GM21360 (cell line): ENCODE measurements at regions not wholly inside any gene's neighbourhood (a gene's known extent, or its start where the extent isn't known, plus 50 kb on each side); places are given as distances from the start of the nearest gene placed in this dataset.

ENCODE experiments used
- ATAC-seq: cut with Tn5 transposase; IDR thresholded peaks from one replicate; pipeline ENCODE4 v1.9.1; 2021; ENCODE audit warnings: mild to moderate bottlenecking, moderate library complexity; ENCODE audit not compliant: unreplicated experiment

DNA sequence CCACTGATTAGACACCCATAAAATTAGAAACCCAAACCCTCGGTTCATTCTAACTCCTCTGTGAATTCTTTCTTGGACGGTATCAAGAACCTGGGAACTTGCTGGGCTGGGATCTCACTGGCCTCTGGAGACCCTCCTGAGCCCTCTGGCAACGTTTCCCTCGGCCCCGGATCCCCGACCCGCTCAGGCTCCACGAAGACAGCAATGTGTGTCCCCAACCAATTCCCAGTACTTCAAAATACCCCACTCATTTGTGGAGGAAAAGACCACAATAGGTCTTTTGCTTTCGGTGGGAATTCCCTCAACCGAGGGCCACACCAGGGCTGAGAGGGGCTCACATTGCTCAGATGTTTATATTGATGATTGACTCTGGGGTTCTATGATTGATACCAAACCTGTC is 117.9 kb upstream of the PRR20G start:
- no peak for ATAC-seq

DNA sequence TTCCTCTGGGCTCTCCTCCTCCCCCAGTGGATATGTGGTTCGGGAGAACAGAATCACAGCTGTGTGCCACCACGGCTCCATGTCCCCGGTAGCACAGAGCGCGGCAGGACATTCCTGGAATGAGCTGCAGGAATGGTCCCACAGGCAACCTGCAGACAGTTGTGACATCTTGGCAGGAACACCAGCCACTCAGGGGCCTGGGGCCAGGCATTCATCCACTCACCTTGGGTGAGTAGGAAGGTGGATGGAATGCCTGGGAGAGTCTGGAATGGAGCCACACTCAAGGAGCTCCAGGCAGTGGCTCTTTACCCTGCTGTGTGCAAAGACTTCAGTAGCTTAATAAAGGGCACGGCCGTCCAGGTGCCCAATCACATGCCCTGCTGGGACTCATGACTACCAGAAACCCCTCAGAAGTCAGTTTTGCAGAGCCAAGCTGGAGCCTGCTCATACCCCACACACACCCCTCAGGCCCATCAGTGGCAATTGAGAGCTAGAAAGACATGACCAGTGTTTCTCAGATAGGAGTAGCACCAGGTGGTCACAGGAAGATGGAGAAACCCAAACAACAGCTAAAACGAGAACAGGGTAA is 117.3 kb upstream of the PRR20G start:
- ATAC-seq: no peak

DNA sequence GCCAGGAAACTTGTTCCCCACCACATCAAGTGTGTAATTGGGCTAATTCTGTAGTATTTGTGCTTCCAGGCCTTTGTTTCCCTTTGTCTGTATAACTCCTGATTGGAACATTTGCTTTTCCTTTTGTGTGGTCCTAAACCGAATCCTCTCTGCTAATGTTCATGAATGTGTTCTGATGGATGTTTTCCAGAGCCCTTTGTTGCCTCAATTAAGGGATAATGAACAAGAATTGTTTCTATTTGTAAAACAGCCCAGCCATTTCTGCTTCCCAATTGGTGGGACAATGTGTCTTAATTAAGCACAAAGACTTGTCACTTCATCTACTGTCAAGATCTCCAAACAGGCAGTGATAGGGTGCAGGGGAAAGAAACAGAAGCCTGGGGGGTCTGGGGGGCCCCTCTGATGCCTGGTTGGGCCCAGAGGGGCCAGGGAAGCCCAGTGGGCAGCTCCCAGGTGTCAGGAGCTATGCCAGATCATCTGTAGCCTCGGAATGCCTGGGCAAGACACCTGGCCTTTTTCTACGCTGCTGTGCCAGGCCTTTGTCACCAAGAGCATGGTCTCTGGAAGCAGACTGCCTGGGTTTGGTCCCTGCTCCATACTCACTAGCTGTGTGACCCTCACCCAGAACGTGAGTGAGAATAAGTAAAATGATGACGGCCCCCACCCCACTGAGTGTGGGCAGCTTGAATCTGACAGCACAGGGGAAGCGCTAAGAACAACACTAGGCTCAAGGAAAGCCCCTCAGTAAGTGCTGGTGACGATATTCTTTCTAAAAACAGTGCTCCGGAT is 116.6 kb upstream of the PRR20G start:
- no peak for ATAC-seq

DNA sequence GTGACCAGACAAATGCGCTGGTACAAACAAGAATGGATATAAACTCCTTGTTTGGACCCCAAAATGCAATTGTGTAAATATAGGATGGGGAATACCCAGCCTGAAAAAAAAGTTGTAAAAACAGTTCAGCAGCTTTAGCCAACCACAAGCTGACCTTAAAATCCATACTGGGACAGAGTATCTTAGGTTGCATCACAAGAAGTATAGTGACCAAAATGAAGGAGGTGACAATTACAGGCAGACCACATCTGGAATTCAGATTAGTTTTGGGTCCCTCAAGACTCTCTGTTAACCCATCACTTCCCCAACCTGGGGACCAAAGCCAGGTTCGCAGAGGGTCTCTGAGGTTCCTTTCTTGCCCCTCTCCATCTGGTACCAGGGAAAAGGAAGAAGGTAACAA is 115.9 kb upstream of the PRR20G start:
- no peak for ATAC-seq

DNA sequence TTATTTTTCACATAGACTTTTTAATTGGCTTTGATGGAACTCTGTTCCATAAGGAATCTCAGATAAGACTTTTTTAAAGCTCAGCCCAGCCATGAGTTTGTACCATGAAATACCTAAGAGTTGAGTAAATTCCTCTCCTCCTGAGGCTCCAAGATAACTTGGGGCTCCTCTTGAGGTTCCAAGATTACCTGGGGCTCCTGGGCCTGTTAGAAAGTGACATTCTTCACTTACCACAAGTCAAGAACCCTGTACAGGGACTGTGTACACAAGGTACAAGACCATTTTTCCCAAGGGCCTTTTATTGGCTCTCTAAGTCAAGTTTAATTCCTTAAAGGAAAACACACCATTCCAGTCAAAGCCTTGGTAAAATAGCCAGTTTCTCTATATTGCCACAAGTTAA is 111.3 kb upstream of the PRR20G start:
- no peak for ATAC-seq

DNA sequence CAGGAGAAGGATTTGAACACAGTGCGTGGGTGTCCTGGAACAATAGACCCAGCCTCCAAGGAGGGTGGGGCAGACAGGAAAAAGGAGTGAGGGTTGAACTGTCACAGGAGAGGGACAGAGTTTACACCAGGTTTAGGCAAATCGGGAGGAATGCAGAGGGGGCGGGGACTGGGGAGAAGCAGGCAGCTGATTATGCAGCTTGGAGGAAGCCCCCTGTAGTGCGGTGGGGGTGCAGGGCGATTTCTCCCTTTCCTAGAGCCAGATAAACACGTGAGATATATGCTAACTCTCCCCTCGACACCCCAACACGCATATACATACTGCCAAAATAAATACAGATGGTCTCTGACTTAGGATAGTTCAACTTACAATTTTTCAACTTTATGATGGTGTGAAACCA is 108.6 kb upstream of the PRR20G start:
- no peak for ATAC-seq

DNA sequence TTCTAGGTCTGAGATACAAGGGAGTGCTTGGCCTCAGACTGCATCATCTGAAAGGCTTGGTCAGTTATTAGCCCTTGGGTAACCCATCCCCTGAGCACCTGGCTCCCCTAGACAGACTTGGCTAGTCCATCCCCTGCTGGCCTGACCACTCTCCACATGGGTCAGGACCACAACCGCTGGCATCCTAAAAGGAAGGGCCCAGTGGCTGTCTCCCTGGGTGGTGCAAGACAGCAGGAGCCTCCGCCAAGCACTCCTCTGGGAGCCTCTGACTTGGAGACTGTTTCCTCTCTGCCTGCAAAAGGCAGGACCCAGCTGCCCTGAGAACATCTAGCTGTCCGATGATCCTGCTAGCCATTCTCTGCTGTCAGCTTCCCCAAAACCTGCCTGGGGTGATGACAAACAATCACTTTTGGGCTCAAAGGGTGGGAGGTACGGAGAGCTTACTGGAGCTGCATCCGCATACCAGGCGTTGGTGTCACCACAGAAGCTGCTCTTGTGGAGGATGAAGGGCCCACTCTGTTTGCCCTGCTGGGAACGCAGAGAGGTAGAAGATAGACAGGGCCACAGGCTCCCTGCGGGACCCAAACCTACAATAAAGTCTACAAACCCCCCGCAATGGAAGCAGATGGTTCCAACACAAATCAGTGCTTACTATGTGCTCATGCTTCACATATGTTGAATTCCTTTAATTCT is 108.0 kb upstream of the PRR20G start:
- ATAC-seq: no peak

DNA sequence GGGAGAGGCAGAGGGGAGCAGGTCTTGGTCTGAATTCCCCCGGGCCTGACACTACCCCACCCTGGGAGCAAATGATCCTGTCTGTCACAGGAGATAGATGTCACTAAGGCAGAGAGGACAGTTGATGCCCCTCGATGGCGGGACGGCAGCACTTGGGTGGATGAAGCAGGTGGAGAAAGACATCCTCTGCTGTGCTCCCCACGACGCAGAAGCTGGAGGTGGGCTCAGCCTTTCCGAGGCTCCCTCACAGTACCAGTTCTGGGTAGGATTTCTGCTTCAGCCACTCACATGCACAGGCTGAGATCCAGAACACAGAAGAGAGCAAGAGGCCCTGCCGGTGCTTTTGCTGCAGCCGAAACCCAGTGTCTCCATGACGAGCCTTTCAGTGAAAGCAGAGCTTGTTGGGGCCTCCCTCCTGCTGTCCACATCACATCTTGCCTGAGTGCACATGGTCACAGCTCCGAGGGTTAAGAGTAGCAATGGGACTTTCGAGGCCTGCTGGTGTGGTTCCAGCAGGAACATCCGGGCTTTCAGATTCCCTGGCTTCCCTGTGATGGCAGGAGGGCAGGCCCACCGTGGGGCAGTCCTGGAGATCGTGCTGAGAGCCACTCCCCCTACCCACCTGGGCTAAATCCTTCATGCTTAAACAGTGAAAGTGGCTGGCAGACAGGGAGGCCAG is 107.3 kb upstream of the PRR20G start:
- no peak for ATAC-seq

DNA sequence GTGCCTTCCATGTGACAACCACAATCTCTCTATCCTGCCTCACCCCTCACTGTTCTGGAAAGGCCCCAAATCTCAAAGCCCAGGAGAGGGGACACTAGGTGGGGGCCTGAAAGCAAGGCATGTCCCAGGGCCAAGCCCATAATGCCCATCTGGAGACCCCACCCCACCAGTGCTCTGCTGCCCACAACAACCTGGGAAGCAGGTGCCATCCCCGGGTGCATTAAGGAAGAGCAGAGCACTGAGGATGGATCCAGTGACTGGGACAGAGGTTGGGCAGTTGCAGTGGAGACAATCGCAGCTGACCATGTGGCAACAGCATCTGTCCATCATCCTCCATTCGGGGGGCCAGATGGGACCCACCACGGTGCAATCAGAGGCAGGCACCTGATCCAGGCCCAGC is 106.2 kb upstream of the PRR20G start:
- ATAC-seq: no peak

DNA sequence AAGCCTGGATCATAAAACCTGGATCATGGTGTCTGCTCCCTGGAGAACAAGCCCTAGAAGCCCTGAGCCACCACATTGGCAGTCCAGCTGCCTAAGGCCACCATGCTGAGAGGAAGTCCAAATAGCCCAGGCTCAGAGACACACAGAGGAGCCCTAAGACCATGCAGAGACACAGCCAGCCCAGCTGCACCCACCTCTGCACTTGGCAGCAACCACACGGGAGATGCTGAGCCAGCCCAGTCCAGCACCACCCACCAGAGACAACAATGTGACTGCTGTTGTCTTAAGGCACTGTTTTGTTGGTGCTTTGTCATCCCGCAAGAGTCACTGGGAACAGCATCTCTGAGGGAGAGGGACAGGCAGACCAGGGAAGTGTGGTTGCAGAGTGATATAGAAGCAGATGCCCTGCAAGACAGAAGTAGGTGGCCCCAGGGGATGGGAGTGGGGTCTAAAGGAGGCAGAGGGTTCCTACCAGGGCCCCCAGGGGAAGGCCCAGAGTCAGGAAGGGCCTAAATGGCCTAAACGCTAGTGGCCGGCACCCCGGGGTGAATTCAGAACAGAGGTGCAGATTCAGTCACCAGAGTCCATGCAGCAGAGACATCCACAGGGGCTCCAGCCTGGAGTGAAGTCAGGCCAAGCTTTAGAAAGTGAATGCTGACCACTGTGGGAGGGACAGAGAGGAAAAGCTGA is 105.4 kb upstream of the PRR20G start:
- ATAC-seq: no peak

DNA sequence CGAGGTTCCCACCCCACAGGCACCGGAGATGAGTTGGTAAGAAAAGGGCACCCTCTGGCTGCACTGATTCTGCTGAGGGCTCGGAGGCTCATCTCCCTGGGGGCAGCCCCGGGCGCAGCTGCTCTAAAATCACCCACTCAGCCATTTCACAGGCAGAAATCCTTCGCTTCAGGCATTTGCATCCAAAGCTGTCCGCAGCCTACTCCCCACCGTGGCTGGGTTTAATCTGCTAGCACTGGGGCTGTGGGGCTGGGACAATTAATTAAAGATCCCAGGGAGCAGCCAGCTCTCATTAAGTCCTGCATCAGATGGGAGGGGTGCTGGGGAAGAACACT is 104.3 kb upstream of the PRR20G start:
- no peak for ATAC-seq

DNA sequence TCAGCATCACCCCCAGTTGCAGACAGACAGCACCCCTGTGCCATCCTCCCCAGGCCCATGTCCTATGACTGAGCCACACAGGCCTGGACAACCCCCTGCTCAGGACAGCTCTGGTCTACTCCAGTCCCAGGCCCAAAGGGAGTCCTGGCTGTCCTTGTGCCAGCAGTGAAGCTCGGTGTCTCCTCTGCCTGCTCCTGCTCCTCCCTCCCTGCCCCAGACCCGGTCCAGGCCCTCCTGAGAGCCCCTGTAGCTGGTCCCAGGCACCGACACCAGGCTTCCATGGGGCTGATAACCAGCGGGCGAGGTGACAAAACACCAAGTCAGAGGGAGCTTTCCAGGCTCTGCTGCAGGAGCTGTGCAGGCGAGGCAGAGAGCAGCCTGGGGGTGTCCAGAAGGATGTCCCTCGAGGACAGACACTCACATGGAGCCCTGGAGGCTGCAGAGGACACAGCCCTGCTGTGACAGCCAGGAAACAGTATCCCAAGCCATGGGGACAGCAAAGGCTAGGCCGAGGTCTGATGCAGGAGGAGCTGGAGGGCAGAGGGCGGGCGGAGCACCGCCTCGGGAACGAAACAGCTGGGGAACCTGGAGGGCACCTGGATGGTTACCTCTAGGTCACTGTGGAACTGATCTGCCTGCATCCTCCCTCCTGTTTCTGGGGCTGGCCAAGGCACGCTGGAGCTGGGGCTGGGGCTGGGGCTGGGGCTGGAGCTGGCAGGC is 103.8 kb upstream of the PRR20G start:
- ATAC-seq: no peak

DNA sequence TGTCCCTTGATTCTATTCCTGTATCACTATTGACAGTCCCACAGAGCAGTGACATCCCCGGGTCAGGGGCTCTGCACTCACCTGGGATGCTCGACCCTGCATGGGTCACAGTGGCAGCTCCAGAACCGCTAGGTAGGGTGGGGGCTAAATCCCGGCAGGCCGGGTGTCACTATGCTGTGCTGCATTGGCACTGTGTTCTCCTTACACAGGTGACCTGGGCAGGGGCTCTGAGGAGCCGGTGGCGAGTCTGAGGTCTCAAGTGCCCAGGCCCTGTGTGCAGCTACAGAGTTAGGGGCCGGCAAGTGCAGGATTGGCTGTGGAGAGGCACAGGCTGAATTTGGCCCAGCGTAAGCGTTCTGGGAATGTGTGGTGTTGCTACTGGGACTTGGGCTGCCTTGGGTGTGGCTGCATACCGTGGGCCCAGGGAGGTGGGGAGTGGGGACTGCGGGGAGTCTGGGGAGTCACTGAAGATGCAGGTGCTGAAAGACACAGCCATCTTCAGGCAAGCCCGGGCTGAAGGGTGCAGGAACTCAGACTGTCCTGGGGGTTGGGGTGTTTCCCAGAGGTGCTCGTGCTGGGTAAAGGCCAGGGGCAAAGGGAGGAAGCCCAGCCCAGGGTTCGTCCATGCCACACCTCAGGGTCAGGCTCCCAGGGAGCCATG is 102.6 kb upstream of the PRR20G start:
- no peak for ATAC-seq

DNA sequence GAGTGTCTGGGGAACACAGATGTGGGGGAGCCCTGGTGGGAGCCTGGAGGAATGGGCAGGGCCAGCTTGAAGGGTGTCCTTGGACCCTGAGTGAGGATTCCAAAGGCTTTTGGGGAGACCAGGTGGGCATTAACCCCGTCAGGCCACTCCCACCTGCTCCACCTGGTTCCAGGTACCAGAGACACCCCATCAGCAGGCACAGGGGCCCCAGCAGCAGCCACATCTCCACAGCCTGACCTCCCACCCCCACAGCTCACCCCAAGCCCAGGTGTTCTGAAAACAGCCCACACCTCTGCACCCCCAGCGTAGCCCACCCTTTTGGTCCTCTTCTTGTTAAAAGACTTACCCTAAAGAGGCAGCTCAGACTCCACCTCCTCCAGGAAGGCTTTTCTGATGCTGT is 102.1 kb upstream of the PRR20G start:
- ATAC-seq: no peak

DNA sequence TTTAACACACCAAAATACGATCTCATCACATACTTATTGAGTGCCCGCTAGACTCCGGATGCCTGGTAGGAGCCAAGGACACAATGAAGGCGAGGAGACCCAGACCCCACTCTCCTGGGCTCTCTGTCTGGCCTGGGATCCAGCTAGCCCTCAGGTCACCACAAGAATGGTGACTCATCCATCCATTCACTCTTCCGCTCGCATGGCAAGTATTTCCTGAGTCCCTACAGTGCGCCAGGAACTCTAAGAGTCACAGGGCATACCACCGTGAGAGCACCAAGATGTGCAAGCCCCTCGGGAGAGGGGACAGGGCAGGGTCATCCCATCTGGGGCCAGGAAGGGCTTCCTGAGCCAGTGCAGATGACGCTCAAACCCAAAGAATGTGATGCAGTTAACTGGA is 101.6 kb upstream of the PRR20G start:
- ATAC-seq: no peak

DNA sequence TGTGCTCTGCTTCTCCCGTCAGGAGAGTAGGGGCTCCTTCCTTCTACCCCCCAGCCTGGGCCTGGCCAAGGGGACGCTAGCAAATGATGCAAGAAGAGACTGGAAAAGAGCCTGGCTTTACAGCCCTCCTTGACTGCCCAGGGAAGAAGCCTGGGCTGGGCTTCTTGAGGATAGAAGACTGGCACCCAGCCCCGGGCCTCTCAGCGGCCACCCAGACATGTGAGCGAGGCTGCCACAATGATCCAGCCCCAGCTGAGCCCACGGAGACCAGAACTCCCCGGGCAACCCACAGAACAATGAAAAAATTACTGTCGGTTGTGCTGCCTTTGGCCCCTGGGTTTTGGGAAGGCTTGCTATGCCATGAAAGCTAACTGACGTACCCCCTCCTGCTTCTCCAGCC is 100.6 kb upstream of the PRR20G start:
- ATAC-seq: no peak

DNA sequence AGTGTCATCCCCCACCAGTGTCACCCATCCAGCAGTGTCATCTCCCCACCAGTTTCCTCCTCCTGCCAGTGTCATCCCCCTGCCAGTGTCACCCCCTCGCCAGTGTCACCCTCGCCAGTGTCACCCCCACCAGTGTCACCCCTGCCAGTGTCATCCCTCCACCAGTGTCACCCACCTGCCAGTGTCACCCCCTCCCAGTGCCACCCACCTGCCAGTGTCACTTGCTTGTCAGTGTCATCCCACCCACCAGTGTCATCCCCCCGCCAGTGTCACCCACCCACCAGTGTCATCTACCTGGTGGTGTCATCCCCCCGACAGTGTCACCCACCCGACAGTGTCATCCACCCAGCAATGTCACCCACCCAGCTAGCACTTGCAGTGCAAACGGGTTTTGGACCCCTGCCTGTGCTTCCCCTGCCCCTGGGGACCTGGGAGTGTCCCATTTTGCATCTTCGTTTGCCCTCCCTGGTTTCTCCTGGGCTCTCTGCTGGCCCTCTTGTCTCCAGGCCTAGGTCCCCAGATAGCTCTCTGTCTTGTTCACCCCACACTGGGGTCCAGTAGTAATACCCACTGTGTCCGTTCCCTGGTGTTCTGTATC is 99.8 kb upstream of the PRR20G start:
- no peak for ATAC-seq

DNA sequence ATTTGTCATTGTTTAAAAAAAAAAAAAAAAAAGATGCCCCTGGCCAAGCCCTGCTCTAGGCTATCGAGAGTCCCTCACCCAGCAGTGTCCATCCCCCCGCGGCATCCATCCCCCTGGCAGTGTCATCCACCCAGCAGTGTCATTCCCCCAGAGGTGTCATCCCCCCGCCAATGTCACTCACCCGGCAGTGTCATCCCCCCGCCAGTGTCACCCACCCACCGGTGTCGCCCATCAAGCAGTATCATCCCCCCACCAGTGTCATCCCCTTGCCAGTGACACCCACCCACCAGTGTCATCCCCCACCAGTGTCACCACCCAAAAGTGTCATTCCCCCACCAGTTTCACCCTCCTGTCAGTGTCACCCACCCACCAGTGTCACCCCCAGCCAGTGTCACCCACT is 99.3 kb upstream of the PRR20G start:
- no peak for ATAC-seq

DNA sequence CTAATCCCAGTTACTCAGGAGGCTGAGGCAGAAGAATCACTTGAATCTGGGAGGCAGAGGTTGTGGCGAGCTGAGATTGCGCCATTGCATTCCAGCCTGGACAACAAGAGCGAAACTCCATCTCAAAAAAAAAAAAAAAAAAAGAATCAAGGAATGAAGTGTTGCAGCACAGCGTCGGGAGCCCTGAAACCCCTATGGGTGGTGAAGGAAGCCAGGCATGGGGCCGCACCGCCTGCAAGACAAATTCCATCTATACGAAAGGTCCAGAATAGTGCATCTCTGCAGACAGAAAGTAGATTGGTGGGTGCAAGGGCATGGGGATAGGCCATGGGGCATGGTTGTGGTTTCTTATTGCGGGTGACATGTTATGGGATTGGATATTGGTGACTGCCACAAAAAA is 98.6 kb upstream of the PRR20G start:
- no peak for ATAC-seq

DNA sequence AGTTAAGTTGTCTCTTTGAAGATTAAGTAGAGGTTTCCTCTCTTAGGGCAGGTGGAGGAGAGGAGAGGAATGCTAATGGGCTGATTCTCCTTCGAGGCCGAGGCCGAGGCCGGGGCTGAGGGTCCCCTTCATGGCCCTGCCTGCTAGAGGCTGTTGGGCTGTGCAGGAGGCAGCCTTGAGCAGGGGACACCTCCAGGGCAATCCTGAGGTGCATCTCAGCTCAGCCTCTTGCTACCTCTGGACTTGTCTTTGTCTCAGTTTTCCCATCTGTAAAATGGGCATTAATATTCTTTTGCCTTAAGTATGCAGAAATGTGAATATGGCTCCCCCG is 97.7 kb upstream of the PRR20G start:
- no peak for ATAC-seq
